HepG2 (cell line): ENCODE measurements at regions not wholly inside any gene's neighbourhood (a gene's known extent, or its start where the extent isn't known, plus 50 kb on each side); places are given as distances from the start of the nearest gene placed in this dataset.
A peak's percentile ranks its signal among the peaks of the same experiment; 100 is the strongest.

Source experiments
- ATAC-seq: fragments of 200-7000 bp; cut with Tn5 transposase; 3 replicates; pipeline ENCODE4 v1.9.1; 2020; ENCODE audit warnings: mild to moderate bottlenecking, moderate library complexity
- BruUV-seq: library from RNA; stranded (reverse); fragments of 400-500 nt; replicated peaks from 2 replicates; lab custom pipeline; 2021; lab: Mats Ljungman, UMichigan
- CTCF ChIA-PET: fragments of 300-600 bp; formaldehyde crosslinking; extraction: SDS; loops from one replicate; lab custom pipeline; 2021; ENCODE audit warnings: low total read pairs, inconsistent platforms, low intra/inter-chr PET ratio; lab: Yijun Ruan, JAX
- POLR2A ChIA-PET: fragments of 350-600 bp; sonication (Branson Sonifier 250); formaldehyde crosslinking; loops from one replicate; lab custom pipeline; 2020; ENCODE audit warnings: antibody characterized with exemption, inconsistent platforms; lab: Yijun Ruan, JAX
- DNase-seq: peaks from one replicate; pipeline ENCODE4 v3.0.0-alpha.2; 2015; ENCODE audit warnings: low spot score
- FAIRE-seq: peaks from 3 replicates; lab custom pipeline; 2011; peaks lifted over from hg19 to GRCh38; lab: Jason Lieb, UNC
- H2AFZ ChIP-seq: one replicate; pipeline ENCODE4 v1.6.1; 2011; ENCODE audit warnings: low read length, inconsistent platforms
- H3K27ac ChIP-seq: fragments of 300-600 bp; 3 replicates; pipeline ENCODE4 v1.8.0; 2011; ENCODE audit warnings: mixed run types, mild to moderate bottlenecking, mixed read lengths, low read length, inconsistent platforms; ENCODE audit not compliant: insufficient read depth; ENCODE audit errors: extremely low read length
- H3K27me3 ChIP-seq, 2 experiments: fragments of 200-600 bp in 1 of 2; 2 replicates in 1 of 2; 3 replicates in 1 of 2; pipeline versions ENCODE4 v1.6.0 to v1.8.0; 2011; ENCODE audit warnings: low read length in 2 of 2, mild to moderate bottlenecking in 2 of 2, moderate library complexity in 2 of 2, inconsistent platforms in 1 of 2; ENCODE audit not compliant: insufficient read depth in 2 of 2, control insufficient read depth in 1 of 2
- H3K36me3 ChIP-seq, 2 experiments: fragments of 200-600 bp in 1 of 2; replicated peaks in 1 of 2; 2 replicates in 1 of 2; 3 replicates in 1 of 2; pipeline versions ENCODE4 v1.5.1 to v1.8.0; 2011; ENCODE audit warnings: low read length in 2 of 2, inconsistent platforms in 1 of 2; ENCODE audit not compliant: insufficient read depth in 2 of 2, control insufficient read depth in 1 of 2
- H3K4me1 ChIP-seq: 2 replicates; pipeline ENCODE4 v1.5.1; 2012; ENCODE audit warnings: low read length, inconsistent platforms; ENCODE audit not compliant: insufficient read depth
- H3K4me2 ChIP-seq: 2 replicates; pipeline ENCODE4 v1.6.0; 2011; ENCODE audit warnings: low read depth, low read length, inconsistent platforms
- H3K4me3 ChIP-seq, 3 experiments: fragments of 200-600 bp in 1 of 3; sonication (generic), shearing (Covaris generic) in 1 of 3; replicated peaks in 1 of 3; 2 replicates each; pipeline ENCODE4 v1.5.1; 2011 to 2016; ENCODE audit warnings: low read length in 3 of 3, inconsistent platforms in 2 of 3, low read depth in 2 of 3, mild to moderate bottlenecking in 2 of 3, control low read depth in 1 of 3, mixed read lengths in 1 of 3; ENCODE audit not compliant: insufficient read depth in 1 of 3
- H3K79me2 ChIP-seq: one replicate; pipeline ENCODE4 v1.6.1; 2011; ENCODE audit warnings: low read length, inconsistent platforms; ENCODE audit not compliant: insufficient read depth
- H3K9ac ChIP-seq: 2 replicates; pipeline ENCODE4 v1.6.0; 2011; ENCODE audit warnings: mild to moderate bottlenecking, low read depth, low read length, inconsistent platforms; ENCODE audit not compliant: insufficient read depth
- H3K9me3 ChIP-seq: 2 replicates; pipeline ENCODE4 v1.5.1; 2012; ENCODE audit warnings: mild to moderate bottlenecking, low read length
- H4K20me1 ChIP-seq: 2 replicates; pipeline ENCODE4 v1.6.0; 2011; ENCODE audit warnings: inconsistent platforms, mild to moderate bottlenecking, low read length, moderate library complexity; ENCODE audit not compliant: insufficient read depth
- ONECUT2 ChIP-seq: sonication (generic); formaldehyde crosslinking; IDR thresholded peaks from 2 replicates; pipeline ENCODE4 v1.4.0; 2020; ENCODE audit warnings: missing genetic modification reagents
- REXO4 ChIP-seq: sonication (generic); formaldehyde crosslinking; IDR thresholded peaks from 2 replicates; pipeline ENCODE4 v1.8.0; 2022; ENCODE audit warnings: missing genetic modification reagents, mild to moderate bottlenecking, borderline replicate concordance
- ZMYM4 ChIP-seq: sonication (generic); formaldehyde crosslinking; IDR thresholded peaks from 2 replicates; pipeline ENCODE4 v1.8.1; 2023; ENCODE audit warnings: mild to moderate bottlenecking, missing genetic modification reagents
- ZNF335 ChIP-seq: sonication (generic); formaldehyde crosslinking; IDR thresholded peaks from 2 replicates; pipeline ENCODE4 v1.4.0; 2020; ENCODE audit warnings: missing genetic modification reagents
- ZNF652 ChIP-seq: IDR thresholded peaks from 2 replicates; pipeline ENCODE4 v1.6.1; 2016; ENCODE audit warnings: low read depth, borderline replicate concordance
- ZNF773 ChIP-seq: sonication (generic); formaldehyde crosslinking; IDR thresholded peaks from 2 replicates; pipeline ENCODE4 v1.4.0; 2020; ENCODE audit warnings: missing genetic modification reagents, borderline replicate concordance
- ZNF777 ChIP-seq: sonication (generic); formaldehyde crosslinking; IDR thresholded peaks from 2 replicates; pipeline ENCODE4 v1.4.0; 2020; ENCODE audit warnings: missing genetic modification reagents
- WGBS: methylation state at CpG from one replicate; pipeline ENCODE4 v1.1.6; 2017; ENCODE audit warnings: low lambda C conversion rate; 5-methylcytosine and 5-hydroxymethylcytosine counted together
- in situ Hi-C: cut with HindIII; loops from 2 replicates; pipeline ENCODE4 v1.10.0; 2017; ENCODE audit warnings: low pct_unique_long_range_greater_than_20kb; ENCODE audit not compliant: extremely low pct_ligation_motif_present
- intact Hi-C: fragments of 100-400 bp; cut with micrococcal nuclease; formaldehyde crosslinking; loops from one replicate; pipeline ENCODE4 v1.10.0; 2022; ENCODE audit not compliant: unreplicated experiment
- TF ChIP-seq, protein P1 (sequence below): sonication (generic); formaldehyde crosslinking; IDR thresholded peaks from 2 replicates; pipeline ENCODE4 v1.5.0; 2020; ENCODE audit warnings: mild to moderate bottlenecking, missing genetic modification reagents
- TF ChIP-seq, protein P2 (sequence below): sonication (generic); formaldehyde crosslinking; IDR thresholded peaks from 2 replicates; pipeline ENCODE4 v1.5.0; 2020; ENCODE audit warnings: mild to moderate bottlenecking, missing genetic modification reagents

DNA sequence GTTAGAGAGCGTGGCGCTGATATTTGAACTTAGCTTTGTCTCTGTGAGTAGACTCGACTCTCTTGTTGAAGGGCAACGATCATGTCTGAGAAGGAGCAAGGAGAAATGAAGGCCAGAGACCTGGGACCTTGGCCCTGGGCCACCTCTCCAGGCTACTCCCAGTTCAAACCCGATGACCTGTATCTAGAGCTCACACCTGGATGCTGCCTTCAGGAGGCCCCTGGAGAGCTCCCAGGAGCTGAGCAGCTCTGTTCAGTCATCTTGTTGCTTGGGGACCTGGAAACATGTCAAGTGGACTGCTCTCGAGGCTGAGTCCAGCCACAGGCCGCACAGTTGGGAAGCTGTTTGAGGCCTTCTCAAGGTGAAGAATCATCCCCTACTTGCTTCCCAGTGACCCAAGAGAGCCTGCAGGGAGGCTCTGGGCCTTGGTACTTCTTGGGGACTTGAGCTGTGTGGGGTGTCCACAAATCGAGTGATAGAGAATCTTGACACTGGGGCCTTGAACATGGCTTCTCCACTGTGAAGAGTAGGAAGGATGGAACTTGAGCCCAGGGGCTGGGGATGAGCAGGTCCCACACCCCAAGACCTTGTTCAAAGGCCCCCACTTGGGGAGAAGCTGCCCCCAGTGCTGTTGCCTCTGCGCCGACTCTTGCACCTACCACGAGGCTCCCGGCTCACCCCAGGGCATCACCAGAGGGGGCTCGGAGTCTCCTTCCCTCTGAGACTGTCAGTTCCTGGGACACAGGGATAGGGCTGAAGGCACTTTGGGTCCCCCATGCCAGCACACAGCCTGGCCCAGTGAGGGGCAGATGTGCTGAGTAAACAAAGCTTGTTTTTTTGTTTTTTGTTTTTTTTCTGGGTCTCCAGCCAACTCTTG lies 112.1 kb downstream of the IRX5 start (continued):
- TF ChIP-seq ONECUT2 (no peak), ZNF777 (CRISPR knock-in tag) (no peak), ZNF773 (CRISPR knock-in tag) (no peak)

DNA sequence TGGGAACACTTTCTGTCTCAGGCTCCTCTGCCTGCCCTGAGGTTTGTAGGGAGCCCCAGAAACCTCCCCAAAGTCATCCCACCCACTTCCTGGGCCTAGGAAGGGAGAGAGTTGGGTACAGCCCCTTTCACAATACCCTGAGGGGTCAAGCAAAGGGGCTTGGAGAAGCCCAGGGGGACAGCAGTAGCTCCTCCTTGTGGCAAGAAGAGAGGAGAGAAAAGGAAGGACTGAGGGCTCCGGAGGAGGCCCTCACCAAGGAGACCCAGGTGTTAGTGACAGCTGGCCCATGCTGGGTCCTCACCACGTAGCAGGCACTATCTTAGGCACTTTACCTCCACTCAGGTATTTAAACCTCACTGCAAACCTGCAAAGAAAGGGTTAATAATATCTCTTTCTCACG lies 112.8 kb downstream of the IRX5 start:
- Histone ChIP-seq H3K9ac (no peak overlapping the region), H2AFZ (no peak overlapping the region), H3K9me3 (no peaks in the 10 kb centered on the region), H3K4me2 (no peak overlapping the region), H3K79me2 (no peaks in the 10 kb centered on the region), H4K20me1 (no peaks in the 10 kb centered on the region), H3K4me3 (no peak overlapping the region), H3K27ac (no peak overlapping the region), H3K4me1 (no peaks in the 10 kb centered on the region), H3K27me3 (no peaks in the 10 kb centered on the region; a peak in 1 of 5 replicates), H3K36me3 (no peaks in the 10 kb centered on the region)
- in situ Hi-C loops (no loop called here), intact Hi-C loops (no loop called here)
- 38% methylated on average over 2 of the region's 3 CpGs for WGBS
- no TSS peak for BruUV-seq
- no peak for ATAC-seq
- CTCF ChIA-PET, result no interaction called here
- TF ChIP-seq ZNF335 (no peak), ZMYM4 (CRISPR knock-in tag) (no peak), ZNF652 (peak; percentile 52; the same call in 1 of the 2 replicates), REXO4 (no peak)
- TF ChIP-seq, protein P1, sequence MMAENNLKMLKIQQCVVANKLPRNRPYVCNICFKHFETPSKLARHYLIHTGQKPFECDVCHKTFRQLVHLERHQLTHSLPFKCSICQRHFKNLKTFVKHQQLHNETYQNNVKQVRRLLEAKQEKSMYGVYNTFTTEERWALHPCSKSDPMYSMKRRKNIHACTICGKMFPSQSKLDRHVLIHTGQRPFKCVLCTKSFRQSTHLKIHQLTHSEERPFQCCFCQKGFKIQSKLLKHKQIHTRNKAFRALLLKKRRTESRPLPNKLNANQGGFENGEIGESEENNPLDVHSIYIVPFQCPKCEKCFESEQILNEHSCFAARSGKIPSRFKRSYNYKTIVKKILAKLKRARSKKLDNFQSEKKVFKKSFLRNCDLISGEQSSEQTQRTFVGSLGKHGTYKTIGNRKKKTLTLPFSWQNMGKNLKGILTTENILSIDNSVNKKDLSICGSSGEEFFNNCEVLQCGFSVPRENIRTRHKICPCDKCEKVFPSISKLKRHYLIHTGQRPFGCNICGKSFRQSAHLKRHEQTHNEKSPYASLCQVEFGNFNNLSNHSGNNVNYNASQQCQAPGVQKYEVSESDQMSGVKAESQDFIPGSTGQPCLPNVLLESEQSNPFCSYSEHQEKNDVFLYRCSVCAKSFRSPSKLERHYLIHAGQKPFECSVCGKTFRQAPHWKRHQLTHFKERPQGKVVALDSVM (CRISPR knock-in tag), result no peak
- TF ChIP-seq, protein P2, sequence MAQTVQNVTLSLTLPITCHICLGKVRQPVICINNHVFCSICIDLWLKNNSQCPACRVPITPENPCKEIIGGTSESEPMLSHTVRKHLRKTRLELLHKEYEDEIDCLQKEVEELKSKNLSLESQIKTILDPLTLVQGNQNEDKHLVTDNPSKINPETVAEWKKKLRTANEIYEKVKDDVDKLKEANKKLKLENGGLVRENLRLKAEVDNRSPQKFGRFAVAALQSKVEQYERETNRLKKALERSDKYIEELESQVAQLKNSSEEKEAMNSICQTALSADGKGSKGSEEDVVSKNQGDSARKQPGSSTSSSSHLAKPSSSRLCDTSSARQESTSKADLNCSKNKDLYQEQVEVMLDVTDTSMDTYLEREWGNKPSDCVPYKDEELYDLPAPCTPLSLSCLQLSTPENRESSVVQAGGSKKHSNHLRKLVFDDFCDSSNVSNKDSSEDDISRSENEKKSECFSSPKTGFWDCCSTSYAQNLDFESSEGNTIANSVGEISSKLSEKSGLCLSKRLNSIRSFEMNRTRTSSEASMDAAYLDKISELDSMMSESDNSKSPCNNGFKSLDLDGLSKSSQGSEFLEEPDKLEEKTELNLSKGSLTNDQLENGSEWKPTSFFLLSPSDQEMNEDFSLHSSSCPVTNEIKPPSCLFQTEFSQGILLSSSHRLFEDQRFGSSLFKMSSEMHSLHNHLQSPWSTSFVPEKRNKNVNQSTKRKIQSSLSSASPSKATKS (CRISPR knock-in tag), result no peak
- DNase-seq, result no peak
- no peak for FAIRE-seq
- POLR2A ChIA-PET, result no interaction called here
